ENCODE measurements at regions not wholly inside any gene's neighbourhood (a gene's known extent, or its start where the extent isn't known, plus 50 kb on each side); places are given as distances from the start of the nearest gene placed in this dataset.

DNA sequence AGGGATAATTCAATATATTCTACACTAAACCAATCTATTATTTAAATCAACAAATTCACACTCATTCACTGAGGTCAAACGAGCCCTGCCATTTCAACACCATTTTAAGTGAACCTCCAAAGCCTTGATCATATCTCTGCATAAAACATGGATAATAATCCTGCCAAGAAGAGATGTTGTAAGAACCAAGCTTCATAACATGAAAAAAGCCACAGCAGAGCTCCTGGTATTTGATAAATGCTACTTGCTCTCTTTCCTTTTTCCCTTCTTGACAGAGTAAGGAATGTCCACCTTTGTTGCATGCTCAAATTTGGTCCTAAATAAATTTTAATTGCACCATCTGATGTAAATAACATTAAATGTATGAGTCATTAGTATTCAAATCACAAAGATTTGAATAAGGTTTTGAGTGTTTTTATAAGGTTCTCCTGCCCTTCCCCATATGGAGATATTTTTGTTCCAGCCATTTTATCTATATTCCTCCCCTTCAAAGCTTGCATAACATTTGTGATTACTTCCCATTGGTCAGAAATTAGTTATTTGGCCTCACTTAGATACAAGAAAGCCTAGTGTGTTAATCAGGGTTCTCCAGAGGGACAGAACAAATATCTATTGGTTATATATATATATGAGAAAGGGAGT, 318.8 kb downstream of the RND3 start:
- no peak for ATAC-seq (replicated peaks in 1 of 2)
- no peak overlapping the region for H3K27ac Mint-ChIP-seq

DNA sequence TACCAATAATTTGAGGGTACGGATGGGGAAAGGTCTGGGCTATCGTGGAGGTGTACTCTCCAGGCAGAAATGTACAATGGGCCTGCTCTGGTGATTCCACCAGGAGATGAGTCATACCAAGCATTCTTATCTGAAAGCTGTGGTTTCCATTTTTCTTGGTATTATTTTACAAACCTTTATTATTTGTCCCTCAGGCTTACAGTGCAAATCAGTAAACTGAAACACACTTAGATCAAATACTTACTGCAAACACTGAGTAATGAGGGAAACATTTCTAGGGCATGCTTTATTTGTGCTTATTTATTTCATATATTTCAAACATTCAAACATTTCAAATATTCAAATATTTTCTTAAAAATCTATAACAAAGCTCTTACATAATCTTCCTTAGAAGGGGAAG, 319.8 kb downstream of the RND3 start:
- DNase-seq (no peak), ATAC-seq (replicated peaks in 1 of 2) (no peak)
- Mint-ChIP-seq H3K9me3 (peaks cover 4 to 12% of the 10 kb centered on the region in 2 donors), H3K4me3 (no peak overlapping the region), H3K4me1 (ENCODE audit: low read depth) (no peaks in the 10 kb centered on the region), H3K36me3 (ENCODE audit: insufficient read depth in 2 of 2) (no peaks in the 10 kb centered on the region), H3K27ac (no peak overlapping the region), H3K27me3 (ENCODE audit: low read depth) (no peaks in the 10 kb centered on the region)

More for the DNA sequence above, 318.8 kb downstream of the RND3 start:
- peaks cover 4 to 12% of the 10 kb centered on the region in 2 donors for H3K9me3 Mint-ChIP-seq
- no peak overlapping the region for H3K4me3 Mint-ChIP-seq
- no peaks in the 10 kb centered on the region for H3K4me1 Mint-ChIP-seq (ENCODE audit: low read depth)
- H3K27me3 Mint-ChIP-seq (ENCODE audit: low read depth): no peaks in the 10 kb centered on the region
- no peak for DNase-seq
- no peaks in the 10 kb centered on the region for H3K36me3 Mint-ChIP-seq (ENCODE audit: insufficient read depth in 2 of 2)

DNA sequence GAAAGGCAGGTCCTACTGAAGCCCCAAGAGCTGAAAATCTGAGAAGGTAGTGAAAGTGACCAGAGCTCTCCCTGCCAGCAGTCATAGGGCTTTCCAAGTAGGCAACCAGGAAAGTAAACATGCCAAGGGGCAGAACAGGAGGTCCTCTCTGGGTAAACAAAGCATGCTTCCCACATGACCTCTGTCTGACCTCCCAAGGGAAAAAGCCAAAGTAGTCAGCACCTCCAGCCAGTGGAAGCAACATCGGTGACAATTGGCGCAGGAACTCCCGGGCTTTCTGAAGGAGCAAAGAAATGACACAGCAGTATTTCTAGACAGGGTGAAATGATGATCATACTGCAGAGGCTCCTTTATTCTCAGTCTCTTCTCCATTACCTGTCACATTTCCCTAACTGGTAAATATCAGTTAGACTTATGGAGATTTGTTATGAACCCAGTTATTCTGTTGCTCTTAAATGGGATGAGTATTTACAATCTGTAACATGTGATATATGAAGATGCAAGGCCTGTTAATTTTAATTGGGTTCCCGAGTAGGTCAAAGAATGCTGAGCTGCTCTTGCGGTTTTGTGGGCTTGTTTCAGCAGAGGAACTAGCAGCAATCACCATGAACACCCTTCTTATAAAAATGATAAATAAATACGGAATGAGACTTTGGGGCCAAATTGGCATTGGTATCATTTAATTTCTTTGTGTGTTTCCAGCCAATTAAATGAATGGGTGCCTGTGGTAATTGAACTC, 321.0 kb downstream of the RND3 start:
- Mint-ChIP-seq H3K36me3 (ENCODE audit: insufficient read depth in 2 of 2) (no peaks in the 10 kb centered on the region), H3K27ac (no peak overlapping the region), H3K27me3 (ENCODE audit: low read depth) (no peaks in the 10 kb centered on the region), H3K4me3 (no peak overlapping the region), H3K9me3 (peaks cover 4% of the 10 kb centered on the region in 2 donors), H3K4me1 (ENCODE audit: low read depth) (no peaks in the 10 kb centered on the region)
- DNase-seq (no peak), ATAC-seq (replicated peaks in 1 of 2) (no peak)

DNA sequence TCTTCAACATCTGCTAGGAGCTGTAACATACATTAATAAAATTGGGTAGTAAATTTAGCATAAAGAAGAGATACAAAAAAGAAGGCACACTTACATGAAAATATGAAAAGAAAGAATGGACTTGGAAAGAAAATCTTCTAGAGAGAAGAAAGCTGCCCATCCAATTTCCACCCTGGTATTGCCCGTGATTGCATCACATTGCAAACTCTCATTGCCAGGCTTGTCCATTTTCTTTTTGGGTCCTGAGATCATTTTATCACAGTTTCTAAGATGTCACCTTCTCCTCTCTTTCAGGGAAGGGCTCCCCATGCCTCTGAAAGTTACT, 321.5 kb downstream of the RND3 start:
- H3K27me3 Mint-ChIP-seq (ENCODE audit: low read depth): no peaks in the 10 kb centered on the region
- DNase-seq: no peak
- no peak overlapping the region for H3K4me3 Mint-ChIP-seq

DNA sequence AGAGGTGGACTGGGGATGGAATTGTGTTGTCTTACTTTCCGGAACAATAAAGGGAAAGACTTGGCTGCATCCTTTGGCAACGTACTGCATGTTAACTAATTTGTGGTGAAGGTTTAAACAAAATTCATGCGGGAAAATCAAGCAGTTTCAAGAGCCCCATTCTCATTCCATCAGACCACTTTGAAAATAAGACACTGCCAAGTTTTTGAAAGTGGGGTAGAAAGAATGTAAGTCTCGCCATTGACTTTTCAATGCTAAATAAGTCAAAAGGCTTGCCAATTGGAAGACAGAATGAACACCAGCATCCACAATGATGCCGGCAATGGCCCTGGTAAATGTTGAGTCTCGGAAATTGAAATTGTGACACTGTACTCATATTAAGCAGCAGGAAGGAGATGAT, 322.0 kb downstream of the RND3 start:
- no peak for DNase-seq
- ATAC-seq (replicated peaks in 1 of 2): no peak
- H3K36me3 Mint-ChIP-seq (ENCODE audit: insufficient read depth in 2 of 2): no peaks in the 10 kb centered on the region
- H3K27me3 Mint-ChIP-seq (ENCODE audit: low read depth): no peaks in the 10 kb centered on the region
- no peak overlapping the region for H3K27ac Mint-ChIP-seq
- no peaks in the 10 kb centered on the region for H3K4me1 Mint-ChIP-seq (ENCODE audit: low read depth)
- H3K9me3 Mint-ChIP-seq: peaks cover 3 to 4% of the 10 kb centered on the region in 2 donors
- H3K4me3 Mint-ChIP-seq: no peak overlapping the region

More for the DNA sequence above, 321.5 kb downstream of the RND3 start:
- Mint-ChIP-seq H3K27ac (no peak overlapping the region), H3K4me1 (ENCODE audit: low read depth) (no peaks in the 10 kb centered on the region), H3K36me3 (ENCODE audit: insufficient read depth in 2 of 2) (no peaks in the 10 kb centered on the region), H3K9me3 (peaks cover 3 to 4% of the 10 kb centered on the region in 2 donors)
- no peak for ATAC-seq (replicated peaks in 1 of 2)

DNA sequence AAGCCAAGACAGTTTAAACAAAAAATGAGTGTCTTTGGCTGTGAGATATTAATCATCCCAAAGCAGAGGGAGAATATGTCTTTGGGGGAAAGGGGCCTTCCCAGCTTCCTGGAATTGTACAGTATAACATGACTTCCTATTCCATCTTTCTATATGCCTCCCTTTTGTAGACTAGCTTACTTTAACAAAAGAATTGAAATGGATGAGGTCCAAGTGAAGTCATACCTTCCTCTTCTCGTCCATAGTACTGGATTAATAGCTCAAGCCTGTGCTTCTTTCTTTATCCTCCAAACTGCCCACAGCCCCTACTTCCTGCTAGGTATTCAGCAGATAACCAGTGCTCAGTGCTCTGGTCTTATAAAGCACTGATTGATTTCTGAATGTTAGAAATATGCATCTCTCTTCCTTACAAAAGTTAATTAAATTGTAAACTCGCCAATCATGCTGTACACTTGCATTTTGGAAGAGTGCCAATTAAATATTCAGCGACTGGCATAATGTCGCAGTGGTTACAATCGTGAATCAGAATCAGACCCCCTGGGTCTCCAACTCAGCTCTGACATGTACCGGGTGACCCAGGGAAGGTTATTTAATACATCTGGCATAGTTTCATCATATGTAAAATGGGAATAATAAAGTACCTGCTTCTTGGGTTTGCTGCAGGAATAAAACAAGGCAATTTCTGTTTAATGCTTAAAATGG, 325.1 kb downstream of the RND3 start:
- Mint-ChIP-seq H3K9me3 (peaks cover 0 to 2% of the 10 kb centered on the region in 2 donors), H3K27me3 (ENCODE audit: low read depth) (no peaks in the 10 kb centered on the region), H3K4me3 (no peak overlapping the region), H3K4me1 (ENCODE audit: low read depth) (no peaks in the 10 kb centered on the region), H3K36me3 (ENCODE audit: insufficient read depth in 2 of 2) (no peaks in the 10 kb centered on the region), H3K27ac (no peak overlapping the region)
- DNase-seq: no peak
- ATAC-seq (replicated peaks in 1 of 2): no peak

DNA sequence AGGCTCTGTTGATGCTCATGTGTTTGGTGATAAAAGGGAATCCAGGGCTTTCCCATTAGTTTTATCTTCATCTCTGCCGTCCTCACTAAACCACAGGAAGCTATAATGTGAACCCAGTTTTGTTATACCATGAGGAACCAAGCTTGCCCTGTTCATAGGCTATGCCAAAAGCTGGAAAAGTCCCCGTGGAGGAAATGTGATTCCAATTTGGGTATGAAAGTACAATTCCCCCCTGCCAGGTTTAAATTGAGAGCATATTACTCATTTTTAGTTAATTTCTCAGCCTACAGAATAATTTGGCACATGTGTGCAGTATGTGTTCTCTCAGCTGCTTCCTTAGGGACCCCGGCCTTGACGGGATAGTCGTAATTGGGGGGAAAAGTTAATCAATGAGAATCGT, 327.4 kb downstream of the RND3 start:
- H3K36me3 Mint-ChIP-seq (ENCODE audit: insufficient read depth in 2 of 2): no peaks in the 10 kb centered on the region
- H3K4me1 Mint-ChIP-seq (ENCODE audit: low read depth): no peaks in the 10 kb centered on the region
- peaks cover 0 to 2% of the 10 kb centered on the region in 2 donors for H3K9me3 Mint-ChIP-seq
- H3K27me3 Mint-ChIP-seq (ENCODE audit: low read depth): no peaks in the 10 kb centered on the region
- ATAC-seq (replicated peaks in 1 of 2) (no peak), DNase-seq (no peak)
- H3K27ac Mint-ChIP-seq: no peak overlapping the region
- H3K4me3 Mint-ChIP-seq: no peak overlapping the region

DNA sequence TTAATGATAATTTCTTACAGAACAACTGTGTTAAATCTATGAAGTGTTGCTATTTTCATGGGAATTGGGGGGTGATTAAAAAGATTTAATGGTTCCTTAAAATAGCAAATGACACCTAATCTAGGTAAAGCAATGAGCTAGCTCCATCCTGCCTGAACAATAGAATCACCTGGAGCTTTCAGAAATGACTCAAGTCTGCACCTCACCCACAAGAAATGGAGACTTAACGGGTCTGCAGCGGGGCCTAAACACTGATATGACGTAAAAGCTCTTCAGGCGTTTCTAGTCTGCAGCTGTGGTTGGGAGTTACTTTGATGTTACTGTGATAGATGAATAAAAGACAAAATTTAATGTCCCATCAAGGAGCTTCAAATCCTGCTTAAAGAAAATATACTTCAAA, 328.2 kb downstream of the RND3 start:
- no peak for ATAC-seq (replicated peaks in 1 of 2)
- Mint-ChIP-seq H3K9me3 (peaks cover 0 to 2% of the 10 kb centered on the region in 2 donors), H3K36me3 (ENCODE audit: insufficient read depth in 2 of 2) (no peaks in the 10 kb centered on the region), H3K4me1 (ENCODE audit: low read depth) (no peaks in the 10 kb centered on the region), H3K4me3 (no peak overlapping the region), H3K27me3 (ENCODE audit: low read depth) (no peaks in the 10 kb centered on the region), H3K27ac (no peak overlapping the region)
- no peak for DNase-seq

DNA sequence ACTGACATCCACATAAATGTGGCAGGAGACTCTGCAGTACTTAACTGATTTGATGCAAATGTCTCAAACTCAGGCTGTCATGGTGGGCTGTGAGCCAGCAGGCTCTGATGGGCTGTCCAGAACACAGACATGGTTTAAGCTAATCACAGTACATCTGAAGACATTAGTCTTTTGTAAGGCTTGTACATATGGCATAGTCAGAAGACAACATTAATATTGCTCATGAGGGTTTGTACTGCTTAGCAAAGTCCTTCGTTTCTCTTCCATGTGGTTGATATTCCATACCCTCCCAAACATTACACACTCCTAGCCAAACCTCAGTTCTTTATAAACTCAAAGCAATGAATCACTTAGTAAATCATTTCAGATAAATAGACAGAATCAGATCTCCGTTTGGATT, 330.6 kb downstream of the RND3 start:
- ATAC-seq (replicated peaks in 1 of 2): no peak
- Mint-ChIP-seq H3K36me3 (ENCODE audit: insufficient read depth in 2 of 2) (no peaks in the 10 kb centered on the region), H3K9me3 (peaks cover 0 to 2% of the 10 kb centered on the region in 2 donors), H3K27me3 (ENCODE audit: low read depth) (no peaks in the 10 kb centered on the region), H3K4me3 (no peak overlapping the region), H3K27ac (no peak overlapping the region), H3K4me1 (ENCODE audit: low read depth) (no peaks in the 10 kb centered on the region)
- no peak for DNase-seq

DNA sequence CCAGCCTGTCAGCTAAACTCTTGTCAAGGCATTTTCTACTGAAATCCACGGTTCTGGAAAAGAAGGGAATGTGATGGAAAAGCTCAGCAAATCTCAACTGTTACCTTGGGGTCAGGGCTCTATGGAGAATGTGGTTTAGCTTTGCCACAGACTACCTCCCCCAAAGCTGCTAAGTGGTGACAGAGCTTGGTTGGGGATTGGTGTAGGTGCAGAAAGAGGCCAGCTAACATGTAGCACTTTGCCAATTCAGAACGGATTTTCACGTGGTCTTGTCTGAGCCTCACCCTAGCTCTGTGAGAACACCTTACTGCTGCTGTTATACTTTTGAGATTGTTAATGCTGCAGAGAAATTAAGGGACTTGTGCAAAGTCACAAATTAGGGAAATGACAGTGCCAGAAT, 331.1 kb downstream of the RND3 start:
- no peaks in the 10 kb centered on the region for H3K36me3 Mint-ChIP-seq (ENCODE audit: insufficient read depth in 2 of 2)
- H3K27ac Mint-ChIP-seq: no peak overlapping the region
- no peaks in the 10 kb centered on the region for H3K4me1 Mint-ChIP-seq (ENCODE audit: low read depth)
- ATAC-seq (replicated peaks in 1 of 2) (no peak), DNase-seq (no peak)
- no peaks in the 10 kb centered on the region for H3K27me3 Mint-ChIP-seq (ENCODE audit: low read depth)
- H3K9me3 Mint-ChIP-seq: peaks cover 0 to 2% of the 10 kb centered on the region in 2 donors
- H3K4me3 Mint-ChIP-seq: no peak overlapping the region

DNA sequence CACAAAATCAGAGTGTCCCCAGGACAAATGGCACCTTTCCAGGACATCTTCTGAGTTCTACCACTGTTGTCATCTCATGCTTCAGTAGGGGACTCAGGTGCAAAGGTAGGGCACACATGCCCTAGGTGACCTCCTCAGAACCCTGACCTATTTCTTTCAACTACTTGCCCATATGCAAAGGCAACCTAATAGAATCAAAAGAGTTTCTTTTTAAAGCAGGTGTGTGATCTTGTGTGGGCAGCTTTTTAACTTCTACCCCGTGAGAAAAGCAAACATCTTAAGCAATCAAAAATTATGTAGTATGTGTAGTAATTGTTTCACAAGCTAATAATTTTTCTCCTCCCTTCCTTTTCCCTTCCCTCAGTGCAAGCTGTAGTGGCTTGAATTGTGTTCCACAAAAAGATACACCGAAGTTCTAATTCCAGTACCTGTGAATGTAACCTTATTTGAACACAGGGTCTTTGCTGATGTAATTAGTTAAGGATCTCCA, 333.1 kb downstream of the RND3 start:
- ATAC-seq (replicated peaks in 1 of 2) (no peak), DNase-seq (no peak)
- Mint-ChIP-seq H3K4me3 (no peak overlapping the region), H3K9me3 (peaks cover 0 to 2% of the 10 kb centered on the region in 2 donors), H3K27me3 (ENCODE audit: low read depth) (no peaks in the 10 kb centered on the region), H3K36me3 (ENCODE audit: insufficient read depth in 2 of 2) (no peaks in the 10 kb centered on the region), H3K27ac (no peak overlapping the region), H3K4me1 (ENCODE audit: low read depth) (no peaks in the 10 kb centered on the region)

DNA sequence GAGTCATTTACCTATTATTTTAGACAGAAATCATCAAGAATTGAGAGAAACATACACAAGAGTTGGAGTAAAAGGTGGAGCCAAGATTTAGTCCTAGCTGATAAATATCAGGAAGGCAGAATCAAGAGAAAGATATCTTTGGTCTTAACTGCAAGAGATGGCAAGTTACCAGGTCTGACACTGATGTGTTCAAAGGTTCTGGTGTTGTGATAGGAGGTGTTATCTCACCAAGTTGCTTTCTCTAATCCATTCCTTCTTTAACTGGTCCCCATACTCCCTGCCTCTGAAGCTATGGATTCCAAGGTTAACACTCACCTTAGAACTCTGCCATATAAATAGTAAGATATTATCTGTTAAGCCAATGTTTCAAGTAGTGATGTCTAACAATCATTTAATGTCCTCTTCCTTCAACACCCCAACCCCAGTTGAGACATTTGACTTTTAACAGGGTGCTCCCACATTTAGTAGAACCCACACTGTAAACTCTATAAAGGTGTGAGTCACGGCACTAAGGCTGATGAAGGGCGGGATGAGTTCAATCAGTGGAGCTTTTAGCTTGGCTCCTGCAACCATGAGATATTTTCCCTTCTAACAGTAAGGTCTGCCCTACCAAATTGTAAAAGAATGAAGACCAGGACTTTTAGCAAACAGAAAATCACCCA, 333.7 kb downstream of the RND3 start:
- Mint-ChIP-seq H3K27ac (no peak overlapping the region), H3K4me1 (ENCODE audit: low read depth) (no peaks in the 10 kb centered on the region), H3K9me3 (no peaks in the 10 kb centered on the region), H3K36me3 (ENCODE audit: insufficient read depth in 2 of 2) (no peaks in the 10 kb centered on the region), H3K27me3 (ENCODE audit: low read depth) (no peaks in the 10 kb centered on the region), H3K4me3 (no peak overlapping the region)
- DNase-seq (no peak), ATAC-seq (replicated peaks in 1 of 2) (no peak)

DNA sequence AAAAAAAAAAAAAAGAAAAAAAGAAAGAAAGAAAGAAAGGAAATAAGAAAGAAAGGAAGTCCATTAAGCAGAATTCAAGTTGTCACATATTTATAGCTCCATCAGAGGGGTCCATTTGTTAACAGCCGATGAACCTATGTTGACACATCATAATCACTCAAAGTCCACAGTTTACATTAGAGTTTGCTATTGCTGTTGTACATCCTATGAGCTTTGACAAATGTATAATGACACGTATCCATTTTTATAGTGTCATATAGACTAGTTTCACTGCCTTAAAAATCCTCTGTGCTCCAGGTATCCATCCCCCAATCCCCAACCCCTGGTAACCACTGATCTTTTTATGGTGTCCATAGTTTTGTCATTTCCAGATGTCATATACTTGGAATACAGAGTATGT, 335.2 kb downstream of the RND3 start:
- no peaks in the 10 kb centered on the region for H3K36me3 Mint-ChIP-seq (ENCODE audit: insufficient read depth in 2 of 2)
- no peak for ATAC-seq (replicated peaks in 1 of 2)
- H3K4me1 Mint-ChIP-seq (ENCODE audit: low read depth): no peaks in the 10 kb centered on the region
- peaks cover 0 to 1% of the 10 kb centered on the region in 2 donors for H3K9me3 Mint-ChIP-seq
- H3K4me3 Mint-ChIP-seq: no peak overlapping the region
- no peak overlapping the region for H3K27ac Mint-ChIP-seq
- no peak for DNase-seq
- H3K27me3 Mint-ChIP-seq (ENCODE audit: low read depth): no peaks in the 10 kb centered on the region

Measured in activated T-cell treated with anti-CD3 and anti-CD28 coated beads, Interleukin-2, amount 50 U/mL, for 72 hours (primary cell).